ENCODE measurements at regions not wholly inside any gene's neighbourhood (a gene's known extent, or its start where the extent isn't known, plus 50 kb on each side); places are given as distances from the start of the nearest gene placed in this dataset.

- no peaks in the 10 kb centered on the region for H3K9me2 ChIP-seq (ENCODE audit: insufficient read depth)
- no peak overlapping the region for H3K9ac ChIP-seq (ENCODE audit: low read length)
- H2AFZ ChIP-seq (ENCODE audit: low read depth, low read length, poor library complexity, severe bottlenecking): no peak overlapping the region
- DNase-seq (ENCODE audit: low read depth, low spot score) (no peak), ATAC-seq (no peak)
- no peaks in the 10 kb centered on the region for H3K4me1 ChIP-seq (ENCODE audit: control insufficient read depth in 1 of 2, insufficient read depth in 2 of 2, low read length in 2 of 2)
- H3K4me2 ChIP-seq (ENCODE audit: low read length): no peak overlapping the region
- no peak overlapping the region for H3K4me3 ChIP-seq (replicated peaks in 1 of 2; ENCODE audit: low read depth in 1 of 2, low read length in 2 of 2)
- no TSS peak for BruUV-seq (replicated peaks)
- ChIA-PET RAD21 (ENCODE audit: low non-redundant PET in 1 of 2, low total read pairs in 2 of 2, uncharacterized antibody in 2 of 2, unreplicated experiment in 2 of 2) (no interaction called here), CTCF (no interaction called here), POLR2A (no interaction called here)
- no peaks in the 10 kb centered on the region for H3K36me3 ChIP-seq (ENCODE audit: control insufficient read depth in 1 of 2, insufficient read depth in 2 of 2, low read length in 2 of 2)
- H3K79me2 ChIP-seq (ENCODE audit: insufficient read depth, low read length): no peaks in the 10 kb centered on the region
- intact Hi-C loops (cut with micrococcal nuclease): no loop called here
- TF ChIP-seq FOSL1 (IDR thresholded peaks at IDR 0.05; ENCODE audit: low read depth) (no peak), TCF7L2 (IDR thresholded peaks at IDR 0.05; ENCODE audit: borderline replicate concordance, extremely low read depth, insufficient read depth, insufficient read length) (no peak), ATF3 (IDR thresholded peaks at IDR 0.05) (no peak), MAX (IDR thresholded peaks at IDR 0.05) (no peak), ELF1 (IDR thresholded peaks at IDR 0.05; ENCODE audit: borderline replicate concordance, low read depth) (no peak), ZBTB33 (IDR thresholded peaks at IDR 0.05; ENCODE audit: extremely low read depth, insufficient replicate concordance, low read length) (no peak), REST (IDR thresholded peaks at IDR 0.05; ENCODE audit: low read depth) (no peak), POLR2A (IDR thresholded peaks at IDR 0.05; ENCODE audit: borderline replicate concordance, extremely low read depth, insufficient read depth, insufficient read length) (no peak), EZH2phosphoT487 (IDR thresholded peaks at IDR 0.05; ENCODE audit: borderline replicate concordance) (no peak), YY1 (IDR thresholded peaks at IDR 0.05; ENCODE audit: extremely low read depth, insufficient replicate concordance, low read depth, low read length) (no peak), SP1 (IDR thresholded peaks at IDR 0.05; ENCODE audit: low read depth) (no peak), ZNF274 (IDR thresholded peaks at IDR 0.05; ENCODE audit: low read depth, low read length) (no peak), SIN3A (IDR thresholded peaks at IDR 0.05; ENCODE audit: low read depth) (no peak), CBX3 (IDR thresholded peaks at IDR 0.05; ENCODE audit: low read depth) (no peak), CTCF (IDR thresholded peaks at IDR 0.05 in 2 of 3, conservative IDR thresholded peaks at IDR 0.05 in 1 of 3; ENCODE audit: borderline replicate concordance in 1 of 3, insufficient read depth in 1 of 3, low read depth in 2 of 3, low read length in 2 of 3) (no peak), SRF (IDR thresholded peaks at IDR 0.05; ENCODE audit: low read depth) (no peak), EZH2 (IDR thresholded peaks at IDR 0.05) (no peak), POLR2AphosphoS5 (IDR thresholded peaks at IDR 0.05; ENCODE audit: low read depth, low read length) (no peak), EGR1 (IDR thresholded peaks at IDR 0.05; ENCODE audit: low read depth) (no peak), RAD21 (IDR thresholded peaks at IDR 0.05; ENCODE audit: low read depth) (no peak)
- no peaks in the 10 kb centered on the region for H3K9me3 ChIP-seq (ENCODE audit: control insufficient read depth in 1 of 2, insufficient read depth in 1 of 2, low read depth in 1 of 2, low read length in 2 of 2)
- H3K27ac ChIP-seq (ENCODE audit: low read depth, low read length): no peak overlapping the region
- H4K20me1 ChIP-seq (ENCODE audit: insufficient read depth): no peaks in the 10 kb centered on the region
- H3K27me3 ChIP-seq (ENCODE audit: insufficient read depth, low read length): no peaks in the 10 kb centered on the region
Measured at GRCh38 chr6:927157-927556, 234.2 kb upstream of the EXOC2 start.
